GM23338 (cell line): ENCODE measurements at regions not wholly inside any gene's neighbourhood (a gene's known extent, or its start where the extent isn't known, plus 50 kb on each side); places are given as distances from the start of the nearest gene placed in this dataset.

Experiments used
- ATAC-seq: fragments of 200-7000 bp; cut with Tn5 transposase; 3 replicates; pipeline ENCODE4 v1.9.1; 2020
- DNase-seq: peaks from one replicate; pipeline ENCODE4 v3.0.0-alpha.2; 2015; ENCODE audit warnings: low spot score
- H2AFZ ChIP-seq: fragments of 200-600 bp; sonication (generic); 2 replicates; pipeline ENCODE4 v1.8.0; 2016; ENCODE audit warnings: antibody characterized with exemption, mild to moderate bottlenecking, moderate library complexity
- H3F3A ChIP-seq: fragments of 200-600 bp; sonication (generic); replicated peaks from 2 replicates; pipeline ENCODE4 v1.8.0; 2017; ENCODE audit warnings: antibody characterized with exemption, mixed run types, low read depth
- H3K27ac ChIP-seq: fragments of 200-600 bp; sonication (generic); 2 replicates; pipeline ENCODE4 v1.6.1; 2016; ENCODE audit warnings: low read depth
- H3K27me3 ChIP-seq: fragments of 200-600 bp; sonication (generic); 2 replicates; pipeline ENCODE4 v1.8.0; 2016; ENCODE audit warnings: mild to moderate bottlenecking, mixed run types, moderate library complexity; ENCODE audit not compliant: insufficient read depth
- H3K36me3 ChIP-seq: fragments of 200-600 bp; sonication (generic); 2 replicates; pipeline ENCODE4 v1.8.0; 2016; ENCODE audit warnings: mild to moderate bottlenecking; ENCODE audit not compliant: insufficient read depth
- H3K4me1 ChIP-seq: fragments of 200-600 bp; sonication (generic); 2 replicates; pipeline ENCODE4 v1.8.0; 2016; ENCODE audit warnings: mild to moderate bottlenecking, moderate library complexity; ENCODE audit not compliant: insufficient read depth
- H3K4me2 ChIP-seq: fragments of 200-600 bp; sonication (generic); 2 replicates; pipeline ENCODE4 v1.7.1; 2017; ENCODE audit warnings: mixed run types
- H3K4me3 ChIP-seq: fragments of 200-600 bp; sonication (generic); 2 replicates; pipeline ENCODE4 v1.6.1; 2016; ENCODE audit warnings: mixed run types
- H3K79me2 ChIP-seq: fragments of 200-600 bp; sonication (generic); replicated peaks from 2 replicates; pipeline ENCODE4 v1.8.0; 2017; ENCODE audit warnings: mild to moderate bottlenecking; ENCODE audit not compliant: insufficient read depth
- H3K9me2 ChIP-seq: fragments of 200-600 bp; sonication (generic); 2 replicates; pipeline ENCODE4 v1.8.0; 2017; ENCODE audit not compliant: insufficient read depth
- H4K20me1 ChIP-seq: fragments of 200-600 bp; sonication (generic); replicated peaks from 2 replicates; pipeline ENCODE4 v1.8.0; 2017; ENCODE audit warnings: mild to moderate bottlenecking; ENCODE audit not compliant: insufficient read depth
- H3K27ac Mint-ChIP-seq: 2 replicates; pipeline ENCODE4 v1.8.0; 2020; ENCODE audit warnings: inconsistent platforms, mild to moderate bottlenecking, moderate library complexity, mixed read lengths
- H3K27me3 Mint-ChIP-seq: 3 replicates; pipeline ENCODE4 v1.8.0; 2022; ENCODE audit warnings: low read depth, mild to moderate bottlenecking, moderate library complexity, mixed read lengths, inconsistent platforms; ENCODE audit not compliant: insufficient read depth, poor library complexity
- H3K36me3 Mint-ChIP-seq: 3 replicates; pipeline ENCODE4 v1.8.0; 2021; ENCODE audit warnings: low read depth, mild to moderate bottlenecking, inconsistent platforms, moderate library complexity, mixed read lengths
- H3K4me1 Mint-ChIP-seq: 3 replicates; pipeline ENCODE4 v1.8.0; 2020; ENCODE audit warnings: mild to moderate bottlenecking, inconsistent platforms, mixed read lengths
- H3K4me3 Mint-ChIP-seq: 3 replicates; pipeline ENCODE4 v1.8.0; 2021; ENCODE audit warnings: moderate library complexity, mild to moderate bottlenecking, inconsistent platforms, mixed read lengths
- H3K9me3 Mint-ChIP-seq: 3 replicates; pipeline ENCODE4 v1.8.0; 2020; ENCODE audit warnings: moderate library complexity, mild to moderate bottlenecking, inconsistent platforms, mixed read lengths
- CREB1 ChIP-seq: fragments of 250-450 bp; sonication (Bioruptor Pico); IDR thresholded peaks from 2 replicates; pipeline ENCODE4 v1.5.0; 2020; ENCODE audit warnings: low read depth, mild to moderate bottlenecking, moderate library complexity
- CTCF ChIP-seq, 2 experiments: fragments of 200-600 bp in 1 of 2; sonication (generic) in 1 of 2; conservative IDR thresholded peaks; 2 replicates each; pipeline versions ENCODE4 v1.5.1 to v1.6.1; 2016 to 2017; ENCODE audit warnings: antibody characterized with exemption in 2 of 2, low read depth in 2 of 2, mild to moderate bottlenecking in 2 of 2, moderate library complexity in 1 of 2
- ETS1 ChIP-seq: IDR thresholded peaks from 2 replicates; pipeline ENCODE4 v1.6.1; 2016; ENCODE audit warnings: antibody characterized with exemption
- EZH2 ChIP-seq: fragments of 200-600 bp; sonication (generic); IDR thresholded peaks from one replicate; pipeline ENCODE4 v1.8.0; 2017; ENCODE audit warnings: antibody characterized with exemption, mild to moderate bottlenecking, low read depth; ENCODE audit not compliant: unreplicated experiment
- EZH2phosphoT487 ChIP-seq: fragments of 200-600 bp; sonication (generic); IDR thresholded peaks from one replicate; pipeline ENCODE4 v1.8.1; 2018; ENCODE audit warnings: antibody characterized with exemption; ENCODE audit not compliant: unreplicated experiment
- JUNB ChIP-seq: IDR thresholded peaks from one replicate; pipeline ENCODE4 v1.6.1; 2016; ENCODE audit warnings: antibody characterized with exemption; ENCODE audit not compliant: unreplicated experiment
- NANOG ChIP-seq: IDR thresholded peaks from 2 replicates; pipeline ENCODE4 v1.6.1; 2016; ENCODE audit warnings: antibody characterized with exemption, borderline replicate concordance
- POLR2AphosphoS5 ChIP-seq: IDR thresholded peaks from 2 replicates; pipeline ENCODE4 v1.6.1; 2016; ENCODE audit warnings: antibody characterized with exemption, low read depth
- REST ChIP-seq: IDR thresholded peaks from one replicate; pipeline ENCODE4 v1.6.1; 2018; ENCODE audit warnings: antibody characterized with exemption; ENCODE audit not compliant: unreplicated experiment
- STAT1 ChIP-seq: IDR thresholded peaks from one replicate; pipeline ENCODE4 v1.6.1; 2016; ENCODE audit warnings: antibody characterized with exemption; ENCODE audit not compliant: unreplicated experiment
- ZNF114 ChIP-seq: fragments of 250-450 bp; sonication (Bioruptor Pico); IDR thresholded peaks from 2 replicates; pipeline ENCODE4 v1.5.0; 2020; ENCODE audit warnings: mild to moderate bottlenecking, moderate library complexity
- ZNF331 ChIP-seq: fragments of 250-450 bp; sonication (Bioruptor Pico); IDR thresholded peaks from 2 replicates; pipeline ENCODE4 v1.5.0; 2020; ENCODE audit warnings: low read depth, mild to moderate bottlenecking, moderate library complexity
- ZNF462 ChIP-seq: fragments of 250-450 bp; sonication (Bioruptor Pico); IDR thresholded peaks from 2 replicates; pipeline ENCODE4 v1.5.0; 2020; ENCODE audit warnings: mild to moderate bottlenecking, moderate library complexity

GRCh38 chr1:217261636-217262035, 369.3 kb downstream of the GPATCH2 start:
- H3K27me3 ChIP-seq = no peaks in the 10 kb centered on the region
- TF ChIP-seq STAT1 = no peak
- no peak for TF ChIP-seq REST
- TF ChIP-seq ZNF114 (CRISPR knock-in tag) = no peak
- TF ChIP-seq JUNB = no peak
- no peak for TF ChIP-seq EZH2
- no peak for TF ChIP-seq ZNF331 (CRISPR knock-in tag)
- no peak for TF ChIP-seq POLR2AphosphoS5
- no peak for TF ChIP-seq CTCF (conservative IDR thresholded peaks at IDR 0.05; ENCODE audit: low read depth in 2 of 2)
- TF ChIP-seq EZH2phosphoT487 = no peak
- TF ChIP-seq ZNF462 (CRISPR knock-in tag) = no peak
- TF ChIP-seq CREB1 (CRISPR knock-in tag) = no peak
- TF ChIP-seq ETS1 = no peak
- no peak for TF ChIP-seq NANOG
- no peak overlapping the region for H3K4me3 ChIP-seq
- no peak overlapping the region for H3K27ac Mint-ChIP-seq
- no peaks in the 10 kb centered on the region for H3K79me2 ChIP-seq
- DNase-seq = no peak
- H4K20me1 ChIP-seq = no peaks in the 10 kb centered on the region
- H3K4me1 ChIP-seq = no peaks in the 10 kb centered on the region
- H3K4me3 Mint-ChIP-seq = no peak overlapping the region
- H3K4me2 ChIP-seq = no peak overlapping the region
- H2AFZ ChIP-seq = no peak overlapping the region
- H3K27me3 Mint-ChIP-seq = no peaks in the 10 kb centered on the region
- 0 out of 2 replicates have a peak, but pooled peaks cover 8% of the 10 kb centered on the region for H3K9me2 ChIP-seq
- no peak overlapping the region for H3K27ac ChIP-seq
- no peaks in the 10 kb centered on the region for H3K36me3 Mint-ChIP-seq
- no peak for ATAC-seq
- H3K9me3 Mint-ChIP-seq = no peaks in the 10 kb centered on the region
- no peaks in the 10 kb centered on the region for H3K36me3 ChIP-seq
- H3F3A ChIP-seq = no peaks in the 10 kb centered on the region
- no peaks in the 10 kb centered on the region for H3K4me1 Mint-ChIP-seq
